HG03175 (cell line): ENCODE measurements at regions not wholly inside any gene's neighbourhood (a gene's known extent, or its start where the extent isn't known, plus 50 kb on each side); places are given as distances from the start of the nearest gene placed in this dataset.
"Not testable (repeated sequence)": the region's sequence is repeated elsewhere in the genome, so short reads cannot be mapped to it uniquely, and the experiment has no call there.

ENCODE experiments used
- ATAC-seq: cut with Tn5 transposase; IDR thresholded peaks from one replicate; pipeline ENCODE4 v1.9.1; 2021; ENCODE audit warnings: mild to moderate bottlenecking, moderate library complexity; ENCODE audit not compliant: unreplicated experiment

GRCh38 chr5:68027519-68027918 is 188.0 kb upstream of the PIK3R1 start:
- ATAC-seq, result no peak

GRCh38 chr5:68026092-68026885 is 189.3 kb upstream of the PIK3R1 start:
- ATAC-seq, result no peak

GRCh38 chr5:68024426-68024825 is 191.1 kb upstream of the PIK3R1 start:
- ATAC-seq, result no peak

- no peak for ATAC-seq
Measured at GRCh38 chr5:68021916-68022315, 193.6 kb upstream of the PIK3R1 start.

GRCh38 chr5:68021227-68021626 is 194.3 kb upstream of the PIK3R1 start:
- no peak for ATAC-seq

- not testable (repeated sequence) for ATAC-seq
Measured at GRCh38 chr5:68020461-68020969, 195.0 kb upstream of the PIK3R1 start.

GRCh38 chr5:68015381-68016302 is 199.9 kb upstream of the PIK3R1 start:
- no peak for ATAC-seq

GRCh38 chr5:68012831-68013230 is 202.7 kb upstream of the PIK3R1 start:
- no peak for ATAC-seq

GRCh38 chr5:68012429-68012828 is 203.1 kb upstream of the PIK3R1 start:
- no peak for ATAC-seq

- no peak for ATAC-seq
Measured at GRCh38 chr5:68011801-68012200, 203.8 kb upstream of the PIK3R1 start.

GRCh38 chr5:68011259-68011760 is 204.2 kb upstream of the PIK3R1 start:
- ATAC-seq, result no peak

GRCh38 chr5:68010740-68011139 is 204.8 kb upstream of the PIK3R1 start:
- ATAC-seq, result no peak

GRCh38 chr5:68007451-68007850 is 208.1 kb upstream of the PIK3R1 start:
- ATAC-seq, result no peak

- ATAC-seq, result no peak
Measured at GRCh38 chr5:68002836-68003235, 212.7 kb upstream of the PIK3R1 start.

GRCh38 chr5:68000805-68001204 is 214.8 kb upstream of the PIK3R1 start:
- ATAC-seq, result no peak

GRCh38 chr5:67999391-67999790 is 216.2 kb upstream of the PIK3R1 start:
- ATAC-seq, result no peak

- ATAC-seq, result no peak
Measured at GRCh38 chr5:67998709-67999261, 216.8 kb upstream of the PIK3R1 start.

GRCh38 chr5:67997892-67998457 is 217.6 kb upstream of the PIK3R1 start:
- no peak for ATAC-seq

GRCh38 chr5:67997148-67997547 is 218.4 kb upstream of the PIK3R1 start:
- no peak for ATAC-seq

- no peak for ATAC-seq
Measured at GRCh38 chr5:67996596-67996995, 219.0 kb upstream of the PIK3R1 start.

GRCh38 chr5:67992923-67993322 is 222.6 kb upstream of the PIK3R1 start:
- no peak for ATAC-seq
